ENCODE measurements at regions not wholly inside any gene's neighbourhood (a gene's known extent, or its start where the extent isn't known, plus 50 kb on each side); places are given as distances from the start of the nearest gene placed in this dataset.

- Histone ChIP-seq H3K4me1 (no peaks in the 10 kb centered on the region), H3K9me3 (no peaks in the 10 kb centered on the region), H3K27ac (no peak overlapping the region), H3K36me3 (no peaks in the 10 kb centered on the region), H3K27me3 (no peaks in the 10 kb centered on the region), H3K4me3 (no peak overlapping the region)
- intact Hi-C loops (cut with DNase I): no loop called here
- FAIRE-seq: no peak
- ATAC-seq: no peak
- no peak for TF ChIP-seq CTCF (IDR thresholded peaks at IDR 0.05)
- 60 to 61% methylated on average over 1 of the region's 1 CpG for WGBS, 2 donors
- no peak for DNase-seq
These were observed 558.2 kb upstream of the PRMT6 start for GRCh38 chr1:106498238-106498637.

GRCh38 chr1:106502659-106503058 lies 553.8 kb upstream of the PRMT6 start:
- ATAC-seq: no peak
- WGBS, 2 donors: 55 to 78% methylated on average over 1 of the region's 1 CpG
- Histone ChIP-seq H3K9me3 (no peaks in the 10 kb centered on the region), H3K4me3 (no peak overlapping the region), H3K27me3 (no peaks in the 10 kb centered on the region), H3K36me3 (no peaks in the 10 kb centered on the region), H3K27ac (no peak overlapping the region), H3K4me1 (no peaks in the 10 kb centered on the region)
- intact Hi-C loops (cut with DNase I): no loop called here
- FAIRE-seq: no peak
- no peak for TF ChIP-seq CTCF (IDR thresholded peaks at IDR 0.05)
- DNase-seq: no peak

- intact Hi-C loops (cut with DNase I): no loop called here
- TF ChIP-seq CTCF (IDR thresholded peaks at IDR 0.05): no peak
- ATAC-seq: no peak
- WGBS, 2 donors: 21 to 39% methylated on average over 3 of the region's 3 CpGs
- H3K27me3 ChIP-seq: no peaks in the 10 kb centered on the region
- no peak overlapping the region for H3K4me3 ChIP-seq
- H3K27ac ChIP-seq: no peak overlapping the region
- no peak for DNase-seq
- FAIRE-seq: no peak
- H3K36me3 ChIP-seq: no peaks in the 10 kb centered on the region
- H3K9me3 ChIP-seq: no peaks in the 10 kb centered on the region
- no peaks in the 10 kb centered on the region for H3K4me1 ChIP-seq
These were observed 541.1 kb upstream of the PRMT6 start for GRCh38 chr1:106515375-106515774.

- no peak overlapping the region for H3K4me3 ChIP-seq
- H3K27me3 ChIP-seq: no peaks in the 10 kb centered on the region
- no peak for TF ChIP-seq CTCF (IDR thresholded peaks at IDR 0.05)
- FAIRE-seq (no peak), ATAC-seq (no peak), DNase-seq (no peak)
- no peaks in the 10 kb centered on the region for H3K4me1 ChIP-seq
- no peaks in the 10 kb centered on the region for H3K9me3 ChIP-seq
- H3K36me3 ChIP-seq: no peaks in the 10 kb centered on the region
- WGBS, 2 donors: 62 to 79% methylated on average over 3 of the region's 3 CpGs
- intact Hi-C loops (cut with DNase I): no loop called here
- no peak overlapping the region for H3K27ac ChIP-seq
These were observed 539.2 kb upstream of the PRMT6 start for GRCh38 chr1:106517224-106517623.

- Histone ChIP-seq H3K36me3 (no peaks in the 10 kb centered on the region), H3K27me3 (no peaks in the 10 kb centered on the region), H3K27ac (no peak overlapping the region), H3K9me3 (no peaks in the 10 kb centered on the region), H3K4me3 (no peak overlapping the region), H3K4me1 (no peaks in the 10 kb centered on the region)
- no peak for DNase-seq
- no peak for ATAC-seq
- TF ChIP-seq CTCF (IDR thresholded peaks at IDR 0.05): no peak
- WGBS, 2 donors: 38 to 44% methylated on average over 6 of the region's 6 CpGs
- intact Hi-C loops (cut with DNase I): no loop called here
- FAIRE-seq: no peak
These were observed 533.0 kb upstream of the PRMT6 start for GRCh38 chr1:106523497-106523896.

All from pancreas (tissue), 10 donors.